ENCODE measurements at regions not wholly inside any gene's neighbourhood (a gene's known extent, or its start where the extent isn't known, plus 50 kb on each side); places are given as distances from the start of the nearest gene placed in this dataset.
"Not testable (repeated sequence)": the region's sequence is repeated elsewhere in the genome, so short reads cannot be mapped to it uniquely, and the experiment has no call there.

- TF ChIP-seq, protein P1, sequence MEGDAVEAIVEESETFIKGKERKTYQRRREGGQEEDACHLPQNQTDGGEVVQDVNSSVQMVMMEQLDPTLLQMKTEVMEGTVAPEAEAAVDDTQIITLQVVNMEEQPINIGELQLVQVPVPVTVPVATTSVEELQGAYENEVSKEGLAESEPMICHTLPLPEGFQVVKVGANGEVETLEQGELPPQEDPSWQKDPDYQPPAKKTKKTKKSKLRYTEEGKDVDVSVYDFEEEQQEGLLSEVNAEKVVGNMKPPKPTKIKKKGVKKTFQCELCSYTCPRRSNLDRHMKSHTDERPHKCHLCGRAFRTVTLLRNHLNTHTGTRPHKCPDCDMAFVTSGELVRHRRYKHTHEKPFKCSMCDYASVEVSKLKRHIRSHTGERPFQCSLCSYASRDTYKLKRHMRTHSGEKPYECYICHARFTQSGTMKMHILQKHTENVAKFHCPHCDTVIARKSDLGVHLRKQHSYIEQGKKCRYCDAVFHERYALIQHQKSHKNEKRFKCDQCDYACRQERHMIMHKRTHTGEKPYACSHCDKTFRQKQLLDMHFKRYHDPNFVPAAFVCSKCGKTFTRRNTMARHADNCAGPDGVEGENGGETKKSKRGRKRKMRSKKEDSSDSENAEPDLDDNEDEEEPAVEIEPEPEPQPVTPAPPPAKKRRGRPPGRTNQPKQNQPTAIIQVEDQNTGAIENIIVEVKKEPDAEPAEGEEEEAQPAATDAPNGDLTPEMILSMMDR (optimal IDR thresholded peaks at IDR 0.05 in 1 of 3, IDR thresholded peaks at IDR 0.05 in 1 of 3, conservative IDR thresholded peaks at IDR 0.05 in 1 of 3; ENCODE audit: extremely low read depth in 1 of 3, insufficient read depth in 2 of 3, low read length in 3 of 3): not testable (repeated sequence)
- TF ChIP-seq EZH2 (IDR thresholded peaks at IDR 0.05; ENCODE audit: low read length): not testable (repeated sequence)
Observed at GRCh38 chr2:52584071-52584470, 1183.5 kb upstream of the CHAC2 start.
